DMS153 treated with DMSO at 0.1 percent for 48 hours (cell line): ENCODE measurements at regions not wholly inside any gene's neighbourhood (a gene's known extent, or its start where the extent isn't known, plus 50 kb on each side); places are given as distances from the start of the nearest gene placed in this dataset.
A peak's percentile ranks its signal among the peaks of the same experiment; 100 is the strongest.

ENCODE experiments used
- DNase-seq: peaks from one replicate; lab custom pipeline; 2025; ENCODE audit not compliant: unreplicated experiment; lab: John Stamatoyannopoulos, UW

DNA sequence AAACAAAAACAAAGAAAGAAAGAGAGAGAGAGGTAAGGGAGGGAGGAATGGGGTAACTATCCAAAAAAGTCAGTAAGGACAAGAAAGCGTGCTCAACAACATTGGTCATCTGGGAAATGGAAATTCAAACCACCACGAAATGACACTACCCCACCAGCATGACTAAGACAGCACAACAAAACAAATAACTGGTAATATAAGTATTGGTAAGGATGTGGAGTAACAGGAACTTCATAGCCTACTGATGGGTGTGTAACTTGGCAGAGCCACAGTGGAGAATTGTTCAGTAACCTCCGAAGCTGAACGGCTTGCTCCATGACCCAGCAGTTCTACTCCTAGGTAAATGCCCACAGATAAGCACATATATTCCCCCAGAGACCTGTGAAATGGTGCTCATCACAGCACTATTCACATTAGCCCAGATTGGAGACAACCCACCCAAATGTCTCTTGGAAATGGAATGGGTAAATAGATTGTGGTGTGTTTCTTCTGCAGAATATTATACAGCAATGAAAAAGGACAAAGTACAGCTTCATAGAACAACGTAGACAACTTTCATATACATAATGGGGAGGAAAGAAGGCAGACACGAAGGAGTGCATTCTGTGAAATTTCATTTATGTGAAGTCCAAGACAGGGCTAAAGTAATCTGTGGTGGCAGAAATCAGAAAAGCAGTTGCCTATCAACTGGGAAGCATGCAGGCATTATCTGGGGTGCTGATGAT, 95.5 kb upstream of the ATP6AP2 start:
- DNase-seq: no peak

DNA sequence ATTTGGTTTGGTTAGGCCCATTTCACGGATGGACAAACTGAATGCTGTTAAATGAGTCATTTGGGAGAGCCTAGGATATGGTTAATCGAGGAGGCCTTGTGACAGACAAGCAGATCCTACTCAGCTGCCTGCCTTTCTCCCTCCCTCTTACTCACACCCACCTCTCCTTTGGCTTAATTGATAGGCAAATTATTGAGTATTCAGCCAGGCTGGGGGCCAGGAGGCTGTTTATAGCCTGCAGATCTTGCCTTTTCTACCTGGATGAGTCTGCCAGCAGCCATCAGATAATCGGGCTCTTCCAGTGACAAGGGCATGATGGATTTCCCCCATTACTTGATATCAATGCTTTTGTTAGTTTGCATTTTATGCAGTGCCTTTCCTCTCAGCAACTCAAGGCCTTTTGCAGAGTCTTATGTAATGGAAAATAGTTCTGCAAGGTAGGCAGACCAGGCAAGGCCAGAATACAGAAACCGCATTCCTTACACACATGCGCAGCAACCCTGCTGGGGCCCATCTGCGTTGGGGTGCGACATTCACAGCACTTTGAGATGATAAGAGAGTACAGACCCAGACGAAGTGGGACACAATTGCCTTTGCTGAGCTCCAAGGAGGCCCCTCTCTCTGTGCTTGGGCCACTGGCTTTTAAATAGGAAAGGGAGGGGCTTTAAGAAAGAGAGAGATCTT, 96.2 kb upstream of the ATP6AP2 start:
- no peak for DNase-seq

DNA sequence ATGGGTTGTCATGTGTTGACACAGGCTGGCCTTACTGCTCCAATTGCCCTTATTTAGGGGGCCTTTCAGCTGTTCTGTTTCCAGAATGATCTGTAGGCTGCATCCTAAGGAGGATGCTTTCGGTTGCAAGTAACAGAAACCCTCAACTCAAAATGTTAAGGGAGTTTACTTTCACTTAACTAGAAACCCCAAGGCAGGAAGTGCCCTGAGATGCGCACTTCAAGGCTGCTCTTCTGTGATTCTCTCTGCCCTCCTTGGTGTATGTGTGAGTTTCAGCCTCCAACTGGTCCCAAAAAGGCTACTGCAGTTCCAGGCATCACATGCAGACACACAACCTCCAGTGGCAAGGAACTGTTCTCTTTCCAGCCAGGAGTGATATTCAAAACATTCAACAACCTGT, 97.3 kb upstream of the ATP6AP2 start:
- no peak for DNase-seq

DNA sequence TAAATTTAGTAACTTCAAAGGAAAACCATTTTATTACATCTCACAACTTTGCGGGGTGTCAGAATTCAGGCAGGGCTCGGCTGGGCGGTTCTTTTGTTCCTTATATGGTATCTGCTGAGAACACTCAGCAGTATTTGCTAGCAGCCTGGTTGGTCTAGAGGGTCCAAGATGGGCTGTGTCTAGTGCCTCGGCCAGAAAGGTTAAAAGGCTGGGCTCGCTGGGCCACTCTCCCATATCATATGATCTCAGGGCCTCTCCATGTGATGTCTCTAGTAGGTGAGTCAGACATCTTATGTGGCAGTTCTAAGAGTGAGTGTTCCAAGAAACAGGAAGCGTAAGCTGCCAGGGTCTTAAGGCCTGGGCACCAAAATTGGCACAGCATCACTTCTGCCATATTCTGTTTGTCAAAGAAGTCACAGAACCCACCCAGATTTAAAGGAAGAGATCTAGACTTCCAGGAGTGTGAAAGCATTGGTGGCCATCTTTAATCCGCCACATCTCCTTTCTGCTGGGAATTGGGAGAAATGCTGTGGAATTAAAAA, 100.9 kb upstream of the ATP6AP2 start:
- DNase-seq: no peak

DNA sequence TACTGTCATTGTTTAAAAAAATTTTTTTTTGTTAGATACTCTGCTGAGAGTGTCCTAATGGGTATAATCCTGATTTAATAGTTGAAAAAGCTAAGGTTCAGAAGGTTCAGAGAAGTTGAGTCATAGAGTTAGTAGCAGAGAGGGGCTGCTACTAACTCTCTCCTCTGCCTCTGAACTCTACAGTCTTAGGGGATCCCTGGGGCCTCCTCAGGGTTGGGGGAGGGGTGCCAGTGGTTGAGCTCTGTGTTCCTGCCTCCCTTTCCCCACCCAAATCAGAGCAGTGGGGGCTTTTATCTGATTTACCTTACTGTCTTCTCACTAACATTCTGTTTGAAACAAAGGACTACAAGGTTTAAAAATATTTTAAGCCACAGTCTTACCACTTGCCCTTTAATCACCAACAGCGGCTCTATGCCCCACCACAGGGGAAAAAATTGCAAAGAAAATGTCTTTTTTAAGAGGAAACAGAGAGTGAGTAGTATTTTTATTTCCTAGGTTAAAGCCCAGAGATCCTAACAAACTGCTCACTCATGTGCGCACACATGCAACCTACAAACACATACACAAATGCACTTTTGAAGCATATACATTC, 102.2 kb upstream of the ATP6AP2 start:
- no peak for DNase-seq

DNA sequence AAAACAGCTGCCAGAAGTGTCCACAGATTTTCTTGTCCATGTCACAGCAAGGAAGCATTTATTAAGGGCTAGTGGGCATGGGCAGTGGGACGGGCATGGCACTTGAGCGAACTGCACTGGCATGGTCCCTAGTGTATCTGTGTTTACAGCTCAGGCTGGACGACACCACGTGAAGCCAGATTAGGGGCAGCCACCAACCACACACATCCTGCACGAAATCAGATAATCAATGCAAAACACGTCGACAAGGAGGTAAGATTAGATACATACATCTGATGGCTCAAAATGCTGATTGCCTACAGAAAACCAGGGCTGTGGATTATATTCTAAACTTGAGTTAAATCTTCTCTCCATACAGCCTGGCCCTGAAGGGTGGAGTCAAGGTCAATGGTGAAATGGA, 103.8 kb upstream of the ATP6AP2 start:
- no peak for DNase-seq

DNA sequence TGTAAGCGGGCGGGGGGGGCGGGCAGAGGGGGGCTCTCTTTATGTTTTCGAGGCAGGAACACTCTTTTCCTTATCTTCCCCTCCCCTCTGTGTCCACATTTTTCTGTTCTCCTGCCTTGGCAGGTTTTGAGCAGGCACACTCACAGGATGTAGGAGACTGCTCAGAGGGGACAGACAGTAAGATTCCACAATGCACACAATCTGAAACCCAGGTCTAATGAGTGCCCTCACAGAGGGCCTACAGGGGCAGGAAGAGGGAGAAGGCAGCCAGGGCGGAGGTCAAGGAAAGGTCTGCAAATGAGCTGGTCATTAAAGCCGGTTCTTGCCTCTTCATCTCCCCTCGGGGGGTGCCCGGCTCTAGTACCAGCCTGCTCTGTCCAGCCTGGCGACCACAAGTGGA, 106.1 kb upstream of the ATP6AP2 start:
- no peak for DNase-seq

DNA sequence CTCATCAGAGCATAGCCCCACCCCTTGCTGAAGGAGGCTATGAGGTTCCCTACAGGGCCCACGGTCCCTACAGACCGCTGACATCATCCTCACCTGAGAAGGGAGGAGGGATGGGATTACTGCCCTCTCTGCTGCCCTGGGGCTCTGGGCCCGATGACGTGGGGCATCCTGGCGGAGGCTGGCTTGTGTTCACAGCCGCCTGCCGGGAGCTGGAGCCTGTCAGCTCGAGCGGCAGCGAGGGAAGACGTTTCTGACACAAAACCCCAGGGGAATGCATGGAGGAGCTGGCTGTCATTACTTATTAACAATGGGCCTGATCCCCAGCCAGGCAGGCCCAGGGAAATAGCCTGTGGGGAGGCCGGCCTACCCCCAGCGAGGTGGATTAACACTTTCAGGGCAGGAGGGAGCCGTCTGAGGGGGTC, 106.6 kb upstream of the ATP6AP2 start:
- no peak for DNase-seq

DNA sequence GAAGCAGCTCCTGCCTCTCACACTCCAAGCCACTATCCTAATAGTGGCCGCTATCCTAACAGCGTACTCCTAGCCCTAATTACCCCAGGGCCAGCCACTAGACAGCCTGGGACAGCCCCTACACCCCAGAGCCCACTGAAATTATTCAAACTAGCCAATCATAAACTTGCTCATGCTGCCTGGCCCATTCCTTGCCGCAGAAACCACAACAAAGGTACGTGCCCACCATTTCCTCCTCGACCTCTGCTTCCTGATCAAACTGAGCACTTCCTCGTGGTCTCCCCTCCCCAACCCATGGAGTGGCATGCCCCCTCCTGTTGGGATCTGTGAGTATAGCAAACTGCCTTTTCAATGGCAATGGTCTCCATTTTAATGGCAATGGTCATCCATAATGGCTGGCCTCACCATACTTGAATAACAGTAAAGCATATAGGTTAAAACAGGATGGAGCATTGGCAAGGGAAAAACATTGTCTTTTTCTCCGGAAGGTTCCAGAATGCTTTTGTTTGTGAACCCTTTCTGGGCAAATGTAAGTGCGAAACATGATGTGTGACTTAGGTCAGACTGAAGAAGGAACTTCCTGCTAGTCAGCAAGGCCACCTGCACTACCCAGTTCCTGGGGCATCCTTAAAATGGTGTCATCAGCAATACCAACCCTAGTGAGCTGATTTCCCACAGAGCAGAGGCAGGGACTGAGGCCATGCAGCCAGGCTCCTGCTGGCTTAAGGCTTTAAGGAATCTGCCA, 107.1 kb upstream of the ATP6AP2 start:
- no peak for DNase-seq

DNA sequence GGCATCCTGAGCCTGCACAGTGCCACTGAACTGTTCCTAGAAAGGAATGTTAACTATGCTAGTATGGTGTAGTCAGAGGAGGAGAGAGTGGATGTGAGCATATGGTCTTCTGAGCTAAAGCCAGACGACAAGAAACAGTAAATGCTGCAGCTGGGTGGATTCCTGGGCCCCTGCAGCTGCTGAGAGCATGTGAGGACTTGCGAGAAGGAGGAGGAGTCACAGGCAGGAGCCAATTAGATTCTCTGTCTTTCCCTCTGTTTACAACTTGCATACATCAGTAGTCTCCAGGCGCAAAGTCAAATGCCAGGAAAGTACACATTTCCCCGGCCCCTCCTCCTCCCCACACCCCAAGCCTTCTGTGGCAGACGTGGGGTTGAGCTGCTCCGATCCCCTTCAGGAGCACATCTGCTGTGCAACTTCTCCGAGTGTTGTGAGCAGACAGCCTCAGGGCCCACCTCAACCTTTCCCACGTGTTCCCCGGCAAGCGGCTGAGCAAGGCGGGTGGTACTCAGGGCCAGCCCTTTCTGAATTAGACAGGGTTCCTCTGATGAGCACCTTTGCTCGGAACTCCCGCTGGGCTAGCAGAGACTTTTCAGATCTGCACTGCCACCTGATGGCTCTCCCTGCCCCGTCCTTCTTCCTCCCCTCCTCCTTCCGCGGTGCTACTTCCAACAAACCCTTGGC, 108.7 kb upstream of the ATP6AP2 start:
- peak; percentile 56 for DNase-seq

DNA sequence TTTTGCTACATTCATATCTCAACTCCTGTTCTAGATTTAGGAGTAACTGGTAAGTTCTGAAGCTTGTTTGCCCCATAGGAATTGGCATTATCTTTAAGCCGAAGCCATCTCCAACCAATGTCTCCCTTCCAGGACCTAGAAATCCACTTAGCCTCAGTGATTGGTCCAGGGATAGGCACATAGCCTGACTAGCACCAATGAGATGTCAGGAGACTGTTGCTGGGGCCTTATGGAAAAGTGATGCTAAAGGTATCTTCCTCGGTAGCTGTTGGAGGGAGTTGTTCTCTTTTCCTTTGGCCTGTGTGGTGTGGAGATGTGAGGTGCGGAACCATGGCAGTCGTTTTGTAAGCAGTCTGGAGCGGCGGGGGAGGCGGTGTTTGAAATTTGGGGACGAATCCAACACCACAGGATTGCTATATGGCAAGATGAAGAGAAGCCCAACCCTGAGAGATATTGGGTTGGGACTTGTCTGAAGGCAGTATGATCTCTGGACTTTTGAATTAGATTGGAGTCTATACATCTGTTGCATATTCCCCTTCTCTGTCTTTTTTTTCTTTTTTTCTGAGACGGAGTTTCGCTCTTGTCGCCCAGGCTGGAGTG, 109.8 kb upstream of the ATP6AP2 start:
- no peak for DNase-seq

DNA sequence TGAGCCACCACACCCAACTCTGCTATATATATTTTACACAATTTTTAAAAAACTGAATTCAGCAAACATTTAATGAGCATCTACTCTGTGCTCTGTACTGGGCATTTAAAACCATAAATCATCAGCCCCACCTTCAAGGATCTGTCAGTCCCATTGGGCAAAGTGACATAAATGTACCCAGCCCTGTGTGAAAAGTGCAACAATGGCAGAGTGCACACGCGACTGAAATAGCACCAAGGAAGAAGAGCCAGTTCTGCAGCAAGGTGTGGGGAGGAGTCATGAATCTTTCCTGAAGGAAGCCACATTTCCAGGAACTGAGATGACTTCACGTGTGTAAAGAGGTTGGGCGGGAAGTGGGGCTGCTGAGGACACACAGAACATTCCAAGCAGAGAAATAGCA, 111.5 kb upstream of the ATP6AP2 start:
- no peak for DNase-seq

DNA sequence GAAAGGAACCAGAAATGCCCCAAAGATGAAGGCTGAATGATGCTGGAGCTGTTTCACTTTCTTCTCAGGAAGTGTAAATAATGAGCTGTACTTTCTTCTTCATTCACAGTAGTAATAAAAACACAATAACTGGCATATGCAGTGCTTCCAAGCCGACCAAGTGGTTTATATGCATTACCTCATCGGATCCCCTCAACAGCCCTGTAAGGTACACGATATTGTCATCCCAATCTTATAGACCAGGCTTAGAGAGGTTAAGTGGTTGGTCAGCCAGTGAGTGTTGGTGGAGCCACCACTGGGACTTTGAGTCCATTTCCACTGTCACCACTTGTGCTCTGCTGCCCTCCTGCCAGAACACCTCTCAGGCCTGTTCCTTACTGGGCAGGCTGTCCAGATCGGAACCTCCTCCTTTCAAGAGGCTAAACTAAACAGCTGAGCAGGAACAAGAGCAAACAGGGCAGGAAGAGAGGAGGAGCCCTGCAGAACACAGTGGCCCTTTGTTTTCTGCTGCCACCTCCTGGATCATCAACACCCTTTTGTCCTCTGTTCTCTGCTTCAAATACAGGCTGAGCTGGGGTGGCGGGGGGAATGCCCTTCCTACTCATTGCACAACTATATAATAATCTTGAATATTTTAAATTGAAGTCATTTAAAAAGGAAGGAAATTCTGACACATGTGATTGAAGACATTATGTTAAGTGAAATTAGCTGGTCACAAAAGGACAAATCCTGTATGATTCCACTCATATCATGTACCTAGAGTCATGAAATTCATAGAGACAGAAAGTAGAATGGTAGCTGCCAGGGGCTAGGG, 112.5 kb upstream of the ATP6AP2 start:
- peak; percentile 55 for DNase-seq

DNA sequence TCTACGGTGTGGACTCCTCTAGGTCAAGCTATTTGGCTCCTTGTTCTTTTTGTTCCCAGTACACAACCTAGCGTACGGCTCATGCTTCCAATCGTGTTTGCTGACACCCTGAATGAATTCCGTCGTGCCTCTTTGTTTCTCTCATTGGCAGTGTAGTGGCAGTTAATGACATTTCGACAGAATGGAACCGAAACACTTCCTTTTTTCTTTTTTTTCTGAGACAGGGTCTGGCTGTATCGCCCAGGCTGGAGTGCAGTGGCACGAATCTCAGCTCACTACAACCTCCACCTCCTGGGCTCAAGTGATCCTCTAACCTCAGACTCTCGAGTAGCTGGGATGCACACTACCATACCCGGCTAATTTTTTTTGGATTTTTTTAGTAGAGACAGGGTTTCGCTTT, 113.3 kb upstream of the ATP6AP2 start:
- DNase-seq: no peak

DNA sequence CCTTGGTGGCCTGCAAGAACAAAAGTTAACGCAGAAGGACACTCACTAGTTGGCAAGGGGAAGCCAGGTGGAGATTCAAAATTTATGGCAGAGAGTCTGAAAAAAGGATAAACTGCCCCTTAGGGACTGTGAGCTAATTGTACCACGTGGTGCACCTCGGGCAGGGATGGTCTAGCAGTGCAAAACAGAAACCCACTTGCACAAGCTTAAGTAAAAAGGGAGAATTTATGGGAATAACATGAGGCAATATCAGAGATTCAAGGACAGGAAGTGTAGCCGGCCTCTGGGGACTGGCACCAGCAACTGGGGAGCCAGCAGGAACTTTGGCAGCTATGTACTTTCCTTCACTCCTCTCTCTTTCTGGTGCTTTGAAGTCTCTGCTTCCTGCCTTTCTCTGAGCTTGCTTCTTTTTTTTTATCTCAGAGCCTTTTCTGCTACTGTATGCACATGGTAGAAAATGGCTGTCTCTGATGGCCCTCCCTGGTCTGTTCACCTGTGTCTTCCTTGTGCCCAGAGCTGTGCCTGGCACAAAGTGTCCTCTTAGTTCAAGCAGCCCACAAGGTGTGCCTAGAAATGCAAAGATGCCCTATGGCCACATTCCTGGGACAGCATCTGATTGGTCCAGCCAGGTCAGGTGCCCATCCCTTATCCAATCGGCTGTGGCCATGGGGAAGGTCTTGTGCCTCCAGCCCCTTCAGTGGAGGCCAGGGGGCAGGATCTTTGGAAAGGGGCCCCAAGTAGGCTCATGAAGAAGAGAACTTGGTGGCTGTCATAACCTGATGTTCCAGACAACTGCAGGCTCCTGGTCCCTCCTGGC, 114.8 kb upstream of the ATP6AP2 start:
- DNase-seq: no peak

DNA sequence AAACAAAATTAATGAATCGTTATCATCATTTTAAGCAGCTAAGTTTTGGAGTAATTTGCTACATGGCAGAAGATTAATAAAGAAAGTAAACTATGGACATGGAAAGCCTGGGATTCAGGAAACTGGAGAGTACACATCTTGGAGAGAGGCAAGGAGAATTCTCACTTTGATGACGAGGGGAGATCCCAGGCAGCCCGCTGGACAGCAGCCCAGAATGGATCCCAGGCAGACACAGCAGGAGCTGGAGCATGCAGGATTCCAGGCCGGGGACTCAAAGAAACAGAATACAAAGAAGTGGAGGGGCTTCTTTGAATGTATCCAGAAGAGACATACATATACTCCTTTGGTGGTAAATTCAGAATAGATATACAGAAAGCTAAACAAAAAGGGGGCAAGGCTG, 118.0 kb upstream of the ATP6AP2 start:
- DNase-seq: no peak

DNA sequence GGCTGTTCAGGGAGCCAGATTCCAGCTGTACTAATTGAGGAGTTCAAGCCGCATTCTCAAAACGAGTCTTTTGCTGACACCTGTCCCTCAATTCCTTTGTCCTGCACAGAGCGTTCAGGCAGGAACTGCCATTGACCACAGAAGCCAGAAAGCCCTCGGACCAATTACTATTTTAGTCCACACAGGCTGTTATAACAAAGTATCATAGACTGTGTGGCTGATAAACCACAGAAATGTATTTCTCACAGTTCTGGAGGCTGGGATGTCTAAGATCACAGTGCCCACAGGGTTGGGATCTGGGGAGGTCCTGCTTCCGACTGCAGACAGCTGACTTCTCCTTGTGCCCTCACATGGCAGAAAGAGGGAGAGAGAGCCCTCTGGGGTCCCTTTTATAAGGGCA, 119.8 kb upstream of the ATP6AP2 start:
- no peak for DNase-seq

DNA sequence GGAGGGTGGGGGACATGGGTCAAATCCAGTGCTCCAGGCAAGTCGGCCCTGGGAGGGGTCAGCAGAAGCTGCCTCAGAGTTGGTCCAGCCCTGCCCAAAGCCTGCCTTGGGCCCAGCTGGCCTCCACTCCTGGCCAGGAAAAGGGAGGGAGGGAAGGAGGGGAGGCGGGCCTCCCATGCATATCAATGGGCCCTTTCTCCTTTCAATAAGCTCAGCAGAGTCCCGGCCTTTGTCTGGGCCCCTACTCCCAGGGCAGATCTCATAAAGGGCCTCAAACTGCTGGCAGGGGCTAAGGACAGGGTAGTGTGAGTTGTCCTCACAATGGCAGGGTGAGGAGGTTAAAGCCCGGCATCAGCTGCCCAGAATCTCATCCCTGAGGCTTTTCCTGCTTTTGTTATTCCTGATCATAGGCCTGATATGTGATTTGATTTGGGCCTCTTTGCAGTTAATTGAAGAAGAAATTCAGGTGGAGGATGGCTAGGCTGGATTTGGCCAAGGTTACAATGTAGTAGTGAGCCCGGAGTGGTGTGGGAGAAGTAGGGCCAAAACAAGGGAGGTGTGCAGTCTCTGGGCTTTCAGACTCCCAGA, 121.1 kb upstream of the ATP6AP2 start:
- DNase-seq: no peak
